ENCODE measurements at regions not wholly inside any gene's neighbourhood (a gene's known extent, or its start where the extent isn't known, plus 50 kb on each side); places are given as distances from the start of the nearest gene placed in this dataset.

GRCh38 chrX:38991656-38992440, 190.6 kb downstream of the MID1IP1 start:
- DNase-seq (ENCODE audit: low read depth) = peak; percentile 22

GRCh38 chrX:38992441-38993096, 191.3 kb downstream of the MID1IP1 start:
- no peak for DNase-seq (ENCODE audit: low read depth)

GRCh38 chrX:38993500-38993899, 192.2 kb downstream of the MID1IP1 start:
- DNase-seq (ENCODE audit: low read depth) = no peak

- DNase-seq (ENCODE audit: low read depth) = no peak
These were observed 197.8 kb downstream of the MID1IP1 start for GRCh38 chrX:38999099-38999498.

- no peak for DNase-seq (ENCODE audit: low read depth)
These were observed 198.9 kb downstream of the MID1IP1 start for GRCh38 chrX:38999967-39000745.

GRCh38 chrX:39000802-39001201, 199.5 kb downstream of the MID1IP1 start:
- DNase-seq (ENCODE audit: low read depth) = no peak

GRCh38 chrX:39002466-39002865, 201.2 kb downstream of the MID1IP1 start:
- DNase-seq (ENCODE audit: low read depth) = no peak

GRCh38 chrX:39008549-39008948, 207.3 kb downstream of the MID1IP1 start:
- no peak for DNase-seq (ENCODE audit: low read depth)

- no peak for DNase-seq (ENCODE audit: low read depth)
These were observed 210.4 kb downstream of the MID1IP1 start for GRCh38 chrX:39011454-39012221.

GRCh38 chrX:39012621-39013111, 211.4 kb downstream of the MID1IP1 start:
- no peak for DNase-seq (ENCODE audit: low read depth)

- DNase-seq (ENCODE audit: low read depth) = no peak
These were observed 215.3 kb downstream of the MID1IP1 start for GRCh38 chrX:39016556-39016955.

GRCh38 chrX:39017077-39017476, 215.8 kb downstream of the MID1IP1 start:
- no peak for DNase-seq (ENCODE audit: low read depth)

GRCh38 chrX:39017716-39018115, 216.5 kb downstream of the MID1IP1 start:
- DNase-seq (ENCODE audit: low read depth) = no peak

GRCh38 chrX:39018541-39018940, 217.3 kb downstream of the MID1IP1 start:
- DNase-seq (ENCODE audit: low read depth) = no peak

- DNase-seq (ENCODE audit: low read depth) = no peak
These were observed 217.8 kb downstream of the MID1IP1 start for GRCh38 chrX:39019056-39019455.

- no peak for DNase-seq (ENCODE audit: low read depth)
These were observed 218.9 kb downstream of the MID1IP1 start for GRCh38 chrX:39020051-39020669.

GRCh38 chrX:39022106-39022505, 220.8 kb downstream of the MID1IP1 start:
- DNase-seq (ENCODE audit: low read depth) = no peak

- no peak for DNase-seq (ENCODE audit: low read depth)
These were observed 228.0 kb downstream of the MID1IP1 start for GRCh38 chrX:39029221-39029620.

- DNase-seq (ENCODE audit: low read depth) = no peak
These were observed 229.4 kb downstream of the MID1IP1 start for GRCh38 chrX:39030636-39031035.

GRCh38 chrX:39039890-39040289, 238.6 kb downstream of the MID1IP1 start:
- DNase-seq (ENCODE audit: low read depth) = no peak

- DNase-seq (ENCODE audit: low read depth) = no peak
These were observed 242.7 kb downstream of the MID1IP1 start for GRCh38 chrX:39043838-39044550.
